ENCODE measurements at regions not wholly inside any gene's neighbourhood (a gene's known extent, or its start where the extent isn't known, plus 50 kb on each side); places are given as distances from the start of the nearest gene placed in this dataset.

DNA sequence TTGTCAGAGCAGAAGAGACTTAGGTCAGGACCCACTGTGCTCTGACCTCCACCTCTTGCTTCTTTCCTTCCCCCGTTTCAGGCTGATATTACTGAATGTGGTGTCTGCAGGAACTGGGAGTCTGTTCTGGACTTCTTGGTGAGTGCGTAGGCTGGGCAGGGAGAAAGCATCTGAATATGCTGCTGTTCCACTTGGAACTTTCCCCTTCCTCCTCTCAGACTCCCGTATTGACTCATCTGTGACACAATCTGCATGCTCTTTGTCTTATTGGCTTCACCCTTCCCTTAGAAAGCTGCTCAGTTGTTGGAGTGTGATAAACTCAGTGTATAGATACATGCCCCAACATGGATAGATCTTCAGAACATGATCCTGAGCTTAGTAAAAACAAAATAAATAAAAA is 137.6 kb upstream of the HABP2 start:
- no peak for TF ChIP-seq CTCF (IDR thresholded peaks at IDR 0.05)
- TF ChIP-seq POLR2A (IDR thresholded peaks at IDR 0.05) = no peak
- no peak for TF ChIP-seq POLR2AphosphoS5 (IDR thresholded peaks at IDR 0.05)
- no peak for TF ChIP-seq EP300 (IDR thresholded peaks at IDR 0.05; ENCODE audit: low read depth)
